NCI-H1092 (cell line): ENCODE measurements at regions not wholly inside any gene's neighbourhood (a gene's known extent, or its start where the extent isn't known, plus 50 kb on each side); places are given as distances from the start of the nearest gene placed in this dataset.
"Not testable (repeated sequence)": the region's sequence is repeated elsewhere in the genome, so short reads cannot be mapped to it uniquely, and the experiment has no call there.

Experiments
- DNase-seq: peaks from one replicate; lab custom pipeline; 2025; lab: John Stamatoyannopoulos, UW

DNA sequence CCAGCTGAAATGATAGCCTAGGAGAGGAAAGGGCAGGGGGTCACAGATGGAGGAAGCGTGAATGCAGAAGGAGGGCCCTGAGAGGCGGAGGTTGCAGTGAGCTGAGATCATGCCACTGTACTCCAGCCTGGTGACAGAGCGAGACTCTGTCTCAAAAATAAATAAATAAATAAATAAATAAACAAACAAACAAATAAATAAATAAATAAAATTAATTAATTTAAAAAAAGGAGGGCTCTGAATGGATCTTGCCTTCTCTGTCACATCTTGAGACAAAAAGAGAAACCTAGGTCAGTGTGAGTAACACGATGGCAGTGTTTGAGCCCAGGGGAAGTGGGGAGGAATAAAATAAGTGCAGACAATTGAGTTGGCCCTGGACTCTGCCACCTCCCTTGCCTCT, 182.3 kb upstream of the DAAM1 start:
- DNase-seq = not testable (repeated sequence)

- DNase-seq = no peak
Measured at GRCh38 chr14:59009967-59010366, 178.5 kb upstream of the DAAM1 start.

- no peak for DNase-seq
Measured at GRCh38 chr14:59013672-59014298, 174.7 kb upstream of the DAAM1 start.

DNA sequence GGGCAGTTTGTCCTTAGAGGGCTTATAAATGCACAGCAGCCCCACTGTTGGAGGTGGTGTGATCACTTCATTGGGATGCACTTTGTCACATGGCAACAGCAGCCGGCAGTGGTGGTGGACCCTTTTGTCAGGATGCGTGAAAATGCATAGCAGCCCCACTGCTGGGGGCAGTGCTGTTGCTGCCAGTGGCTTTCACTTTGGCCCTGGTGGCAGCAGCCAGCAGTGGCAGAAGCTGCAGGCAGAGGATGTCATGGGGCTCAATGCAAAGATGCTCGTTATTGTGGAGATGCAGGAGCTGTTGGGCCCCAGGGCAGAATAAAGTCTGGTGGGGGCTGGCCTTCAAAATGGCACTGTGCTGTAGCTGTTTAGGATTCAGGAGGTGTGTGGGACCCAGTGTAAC, 173.0 kb upstream of the DAAM1 start:
- no peak for DNase-seq

DNA sequence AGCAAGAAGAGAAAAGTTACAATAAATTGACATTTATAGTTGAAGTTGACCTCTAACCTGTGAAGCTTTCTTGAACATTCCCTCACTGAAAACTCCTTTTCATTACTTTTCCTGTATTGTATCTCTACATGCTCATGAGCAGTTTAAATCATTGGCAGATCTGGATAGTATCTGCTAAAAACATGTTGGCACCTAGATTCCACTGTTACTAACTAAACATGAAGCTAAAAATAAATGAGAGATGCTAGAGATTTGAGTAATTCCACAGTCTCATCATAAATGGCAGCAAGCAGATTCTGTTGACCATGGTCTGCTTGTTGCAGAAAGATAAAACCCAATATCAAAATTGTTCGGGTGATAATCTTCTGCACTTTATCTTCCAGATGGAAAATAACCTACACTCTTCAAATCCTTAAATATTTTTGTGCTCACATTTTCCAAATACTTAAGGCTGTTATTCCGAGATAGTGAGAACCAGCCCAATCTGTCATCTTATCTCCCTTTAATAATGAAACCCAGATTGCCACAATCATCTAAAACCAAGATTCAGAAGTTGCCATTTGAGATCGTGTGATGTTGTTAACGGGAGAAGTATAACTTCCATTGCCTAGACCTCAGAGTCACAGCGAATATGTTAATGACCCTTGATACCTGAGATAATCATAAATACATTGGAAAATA, 171.0 kb upstream of the DAAM1 start:
- no peak for DNase-seq

DNA sequence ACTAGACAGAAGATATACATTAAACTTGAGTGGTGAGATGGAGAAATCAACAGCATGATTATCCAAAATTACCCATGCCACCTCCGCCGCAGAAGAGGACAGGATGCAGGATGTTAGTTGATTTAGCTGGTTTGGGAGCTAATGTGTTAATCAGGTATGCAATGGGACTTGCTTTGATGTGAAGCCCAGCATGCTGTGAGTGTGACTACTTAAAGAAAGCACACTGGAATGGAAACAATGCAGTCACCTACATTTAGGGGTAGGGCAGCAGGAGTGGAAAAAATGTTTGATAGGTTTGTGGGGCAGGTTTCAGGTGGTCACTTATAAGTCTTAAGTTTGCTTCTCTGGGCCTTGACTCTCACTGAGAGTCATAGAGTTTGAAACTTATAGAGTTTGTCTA, 170.0 kb upstream of the DAAM1 start:
- no peak for DNase-seq

DNA sequence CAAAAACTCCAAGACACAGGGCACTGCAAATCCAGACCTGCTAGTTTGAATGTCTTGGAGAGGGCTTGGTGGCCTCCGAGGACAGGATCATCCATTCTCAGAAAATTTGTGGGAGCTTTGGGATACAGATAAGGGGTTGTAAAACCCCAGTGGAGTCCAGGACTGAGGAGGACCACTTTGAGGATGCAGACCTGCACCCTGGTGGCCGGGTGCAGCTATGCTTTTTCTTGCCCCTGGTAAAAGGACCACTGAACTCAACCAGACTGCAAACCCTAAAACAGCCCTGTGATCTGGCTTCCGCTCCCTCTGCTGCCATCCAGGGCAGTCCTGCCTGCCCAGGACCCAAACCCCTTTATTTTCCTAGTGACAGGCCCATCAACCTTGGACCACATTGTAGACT, 169.5 kb upstream of the DAAM1 start:
- no peak for DNase-seq

DNA sequence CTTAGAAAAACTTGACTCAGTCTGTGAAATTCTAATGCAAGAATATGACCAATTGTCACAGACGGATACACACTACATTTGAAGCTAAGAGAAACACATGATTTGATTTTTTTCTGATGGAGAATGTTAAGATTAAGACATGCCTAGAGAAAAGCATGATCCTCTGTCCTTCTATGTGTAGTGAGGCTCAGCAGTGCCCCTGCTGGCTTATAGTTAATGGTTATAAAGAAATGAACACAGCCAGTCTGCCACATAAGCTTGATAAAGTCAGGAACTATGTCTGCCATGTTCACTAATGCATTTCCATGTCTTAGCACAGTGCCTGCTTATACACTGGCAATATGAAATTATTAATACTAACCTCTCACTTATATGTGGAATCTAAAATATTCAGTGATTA, 168.1 kb upstream of the DAAM1 start:
- no peak for DNase-seq

GRCh38 chr14:59022144-59022543, 166.3 kb upstream of the DAAM1 start:
- DNase-seq = no peak

DNA sequence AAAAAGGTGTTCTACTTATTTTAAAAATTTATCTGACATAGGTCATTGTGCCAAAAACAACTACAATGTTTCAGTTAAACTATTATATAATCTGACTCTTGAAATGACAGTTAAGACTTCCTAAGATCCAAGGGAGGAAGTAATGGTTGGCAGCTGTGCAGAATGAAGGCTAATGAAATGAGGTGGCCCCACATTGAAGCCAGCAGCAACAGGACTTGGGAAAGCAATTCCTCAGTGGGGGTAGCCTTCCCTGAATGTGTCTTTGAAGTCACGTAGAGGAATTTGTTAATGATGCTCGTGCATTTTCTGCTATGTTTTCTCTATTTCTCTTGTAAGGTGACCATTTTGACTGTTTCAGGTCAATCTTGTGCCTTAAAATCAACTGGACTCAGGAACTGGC, 162.4 kb upstream of the DAAM1 start:
- DNase-seq = no peak

- not testable (repeated sequence) for DNase-seq
Measured at GRCh38 chr14:59026640-59027039, 161.8 kb upstream of the DAAM1 start.

- peak; percentile 39 for DNase-seq
Measured at GRCh38 chr14:59028476-59029202, 159.8 kb upstream of the DAAM1 start.

DNA sequence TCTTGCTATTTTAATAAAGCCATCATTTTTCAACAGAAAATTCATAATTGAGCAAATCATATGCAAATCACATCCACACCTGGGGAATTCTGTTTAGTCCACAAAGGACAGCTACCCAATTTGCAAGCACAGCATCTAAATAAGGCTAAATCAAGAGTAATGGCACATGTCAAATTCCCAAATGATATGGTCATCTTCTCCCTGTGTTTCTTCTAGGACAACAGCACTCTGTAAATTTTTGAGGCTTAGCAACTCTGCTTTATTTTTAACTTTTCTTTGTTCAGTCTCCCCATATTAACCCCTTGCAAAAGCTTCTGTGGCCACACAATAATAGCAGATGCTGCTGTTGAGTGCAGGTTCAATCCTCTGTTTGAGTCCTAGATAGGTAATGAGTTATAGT, 155.6 kb upstream of the DAAM1 start:
- no peak for DNase-seq

- no peak for DNase-seq
Measured at GRCh38 chr14:59036134-59036533, 152.3 kb upstream of the DAAM1 start.

DNA sequence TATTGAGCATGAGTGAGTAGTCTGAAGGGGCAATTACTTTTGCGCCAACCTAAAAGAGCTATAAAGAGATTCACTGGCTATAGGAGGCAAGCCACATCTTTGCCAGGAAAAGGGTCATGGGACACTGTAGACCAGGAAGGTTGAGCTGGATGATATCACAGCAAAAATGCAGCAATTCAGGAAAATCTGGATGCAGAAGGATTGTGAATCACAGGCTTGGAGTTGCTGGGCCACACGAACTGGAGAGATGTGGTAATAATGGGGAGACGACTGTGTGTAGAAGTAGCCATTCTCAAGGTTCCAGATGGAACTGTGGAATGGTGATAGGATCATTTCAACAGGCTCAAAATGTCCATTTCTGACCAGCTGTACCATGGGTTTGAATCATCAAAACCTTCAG, 151.4 kb upstream of the DAAM1 start:
- no peak for DNase-seq

- no peak for DNase-seq
Measured at GRCh38 chr14:59037620-59038019, 150.8 kb upstream of the DAAM1 start.

- no peak for DNase-seq
Measured at GRCh38 chr14:59038746-59039145, 149.7 kb upstream of the DAAM1 start.

- no peak for DNase-seq
Measured at GRCh38 chr14:59041308-59041707, 147.2 kb upstream of the DAAM1 start.

DNA sequence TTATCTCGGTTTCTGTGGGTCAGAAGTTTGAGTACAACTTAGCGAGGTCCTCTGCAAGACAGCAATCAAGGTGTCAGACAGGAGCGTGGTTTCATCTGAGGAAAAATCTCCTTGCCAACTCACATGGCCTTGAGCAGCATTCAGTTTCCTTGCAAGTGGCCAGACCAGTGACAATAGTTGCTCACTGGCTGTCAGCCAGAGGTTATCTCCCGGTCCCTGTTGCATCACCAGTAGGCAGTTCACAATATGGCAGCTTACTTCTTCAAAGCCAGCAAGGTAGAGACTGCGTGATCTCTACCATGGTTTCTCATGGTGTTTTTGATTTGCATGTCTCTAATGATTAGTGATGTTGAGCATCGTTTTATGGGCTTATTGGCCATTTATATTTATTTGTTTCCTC, 143.8 kb upstream of the DAAM1 start:
- no peak for DNase-seq

GRCh38 chr14:59046746-59047145, 141.7 kb upstream of the DAAM1 start:
- DNase-seq = no peak

GRCh38 chr14:59055006-59055405, 133.5 kb upstream of the DAAM1 start:
- no peak for DNase-seq

DNA sequence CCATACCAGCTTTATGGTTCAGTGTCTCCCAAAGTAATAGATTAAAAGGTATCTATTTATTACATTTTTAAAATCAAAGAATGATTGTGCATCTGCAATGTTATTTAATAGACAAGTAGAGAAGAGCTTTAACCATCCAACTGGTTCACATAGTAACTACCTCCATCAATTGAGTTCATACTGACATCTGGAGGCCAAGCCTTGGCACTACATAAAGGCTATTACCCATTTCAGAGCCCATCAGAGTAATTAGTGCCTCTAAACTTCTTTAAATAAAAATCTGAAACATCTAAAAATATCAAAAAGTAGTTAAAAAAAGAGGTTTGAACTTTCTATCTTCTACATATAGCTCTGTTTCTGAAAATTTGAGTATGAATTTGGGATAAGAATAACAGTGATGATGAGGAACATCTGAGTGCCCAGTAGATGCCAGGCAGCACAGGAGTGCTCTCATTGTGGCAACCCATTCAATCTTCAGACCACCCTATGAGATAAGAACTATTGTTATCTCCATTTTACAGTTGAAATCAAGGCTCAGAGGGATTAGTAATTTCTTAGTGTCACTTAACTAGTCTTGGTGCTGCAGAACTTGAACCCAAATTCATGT, 132.9 kb upstream of the DAAM1 start:
- DNase-seq = peak; percentile 16

- no peak for DNase-seq
Measured at GRCh38 chr14:59057551-59057950, 130.9 kb upstream of the DAAM1 start.
